NCI-H510A (cell line): ENCODE measurements at regions not wholly inside any gene's neighbourhood (a gene's known extent, or its start where the extent isn't known, plus 50 kb on each side); places are given as distances from the start of the nearest gene placed in this dataset.
"Not testable (repeated sequence)": the region's sequence is repeated elsewhere in the genome, so short reads cannot be mapped to it uniquely, and the experiment has no call there.

Source experiments
- DNase-seq: peaks from one replicate; lab custom pipeline; 2025; lab: John Stamatoyannopoulos, UW

DNA sequence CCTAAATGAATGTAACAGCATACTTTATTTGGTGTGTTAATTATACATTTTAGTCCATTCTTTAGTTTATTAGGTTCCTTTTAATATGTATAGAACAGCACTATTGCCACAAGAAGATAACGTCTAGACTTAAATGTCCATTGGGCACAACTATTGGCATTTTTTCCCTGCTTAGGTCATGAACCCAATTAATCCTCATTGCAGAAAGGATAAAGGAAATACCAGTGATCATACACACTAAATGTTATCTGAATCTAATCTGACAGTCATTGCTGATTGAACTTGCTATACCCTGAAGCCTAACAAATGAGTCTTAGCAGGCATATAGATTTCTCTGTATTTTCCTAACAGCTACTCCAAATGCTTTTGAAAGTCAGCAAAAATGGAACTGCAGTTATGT lies 2250.0 kb upstream of the AGA start:
- DNase-seq, result no peak

DNA sequence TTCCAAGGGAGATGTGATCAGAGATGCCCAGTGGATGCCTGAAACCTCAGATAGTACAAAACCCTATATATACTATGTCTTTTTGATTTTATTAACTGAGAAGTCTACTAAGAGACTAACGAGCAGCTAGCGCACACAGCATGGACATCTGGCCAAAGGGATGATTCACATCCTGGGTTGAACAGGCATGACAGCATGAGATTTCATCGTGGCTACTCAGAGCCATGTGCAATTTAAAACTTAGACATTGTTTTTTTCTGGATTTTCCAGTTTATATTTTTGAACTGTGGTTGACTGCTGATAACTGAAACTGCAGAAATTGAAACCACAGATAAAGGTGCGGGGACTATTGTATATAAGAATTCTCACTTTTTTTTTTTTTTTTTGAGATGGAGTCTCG lies 2252.9 kb upstream of the AGA start:
- no peak for DNase-seq

DNA sequence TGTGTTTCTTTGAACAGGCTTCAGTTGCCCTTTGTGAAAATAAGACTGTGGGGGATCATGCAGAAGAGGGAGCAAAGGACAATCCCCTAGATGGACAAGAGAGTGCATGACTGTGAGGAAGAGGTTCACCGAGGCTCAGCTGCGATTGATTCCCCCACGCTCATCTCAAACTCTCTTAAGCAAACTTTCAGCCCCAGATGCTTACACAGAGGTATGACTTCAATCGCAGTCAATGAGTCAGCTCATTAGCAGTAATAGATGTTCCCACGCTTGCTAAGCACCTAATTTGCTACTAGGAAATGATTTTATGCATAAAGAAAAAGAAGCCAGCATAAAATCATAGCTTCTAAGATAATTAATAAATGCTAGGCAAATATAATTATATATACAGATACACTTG lies 2256.1 kb upstream of the AGA start:
- DNase-seq, result no peak

DNA sequence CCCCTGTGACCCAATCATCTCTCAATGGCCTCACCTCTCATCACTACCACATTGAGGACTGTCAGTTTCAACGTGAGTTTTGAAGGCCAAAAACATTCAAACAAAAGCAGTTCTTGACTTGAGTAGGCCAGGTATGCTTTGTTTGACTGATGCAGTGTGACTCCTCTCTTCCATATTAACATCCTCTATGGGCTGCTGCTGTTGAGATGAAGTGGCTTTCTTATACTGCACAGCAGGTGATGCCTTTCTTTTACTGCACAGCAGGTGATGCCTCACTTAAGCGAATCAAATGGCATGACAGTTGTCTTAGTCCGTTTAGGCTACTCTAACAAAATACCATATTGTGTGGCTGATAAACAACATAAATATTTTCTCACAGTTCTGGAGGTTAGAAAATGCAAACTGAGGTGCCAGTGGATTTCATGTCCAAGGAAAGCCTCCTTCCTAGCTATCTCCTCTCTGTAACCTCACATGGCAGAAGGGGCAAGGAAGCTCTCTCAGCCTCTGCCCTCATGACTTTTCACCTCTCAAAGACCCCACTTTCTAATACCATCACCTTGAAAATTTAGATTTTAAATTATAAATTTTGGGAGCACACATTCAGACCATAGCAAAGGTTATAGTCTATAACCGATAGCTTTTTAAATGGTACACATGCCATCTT lies 2267.9 kb upstream of the AGA start:
- DNase-seq, result peak; percentile 35

DNA sequence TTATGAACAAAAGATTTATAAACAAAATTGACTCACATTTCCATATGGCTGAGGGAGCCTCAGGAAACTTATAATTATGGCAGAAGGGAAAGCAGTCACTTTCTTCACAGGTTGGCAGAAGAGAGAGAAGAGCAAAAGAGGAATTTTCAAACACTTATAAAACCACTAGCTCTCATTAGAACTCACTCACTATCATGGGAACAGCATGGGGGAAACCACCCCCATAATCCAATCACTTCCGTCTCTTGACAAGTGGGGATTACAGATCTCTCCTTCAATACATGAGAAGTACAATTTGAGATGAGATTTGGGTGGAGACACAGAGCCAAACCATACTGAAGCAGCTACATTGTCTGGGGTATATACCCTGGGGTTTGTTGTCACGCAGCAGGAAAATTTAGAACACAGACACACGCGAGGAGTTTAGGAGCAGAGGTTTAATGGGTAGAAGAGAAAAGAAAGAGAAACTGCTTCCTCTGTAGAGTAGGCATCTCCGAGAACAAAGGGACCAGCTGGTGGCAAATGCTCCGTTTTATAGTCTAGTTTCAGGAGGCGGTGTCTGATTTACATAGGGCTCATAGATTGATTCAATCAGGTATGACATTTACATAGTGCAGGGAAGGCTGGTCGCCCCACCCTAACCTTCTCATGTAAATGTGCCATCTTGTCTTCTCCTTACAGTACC lies 2277.7 kb upstream of the AGA start:
- no peak for DNase-seq

DNA sequence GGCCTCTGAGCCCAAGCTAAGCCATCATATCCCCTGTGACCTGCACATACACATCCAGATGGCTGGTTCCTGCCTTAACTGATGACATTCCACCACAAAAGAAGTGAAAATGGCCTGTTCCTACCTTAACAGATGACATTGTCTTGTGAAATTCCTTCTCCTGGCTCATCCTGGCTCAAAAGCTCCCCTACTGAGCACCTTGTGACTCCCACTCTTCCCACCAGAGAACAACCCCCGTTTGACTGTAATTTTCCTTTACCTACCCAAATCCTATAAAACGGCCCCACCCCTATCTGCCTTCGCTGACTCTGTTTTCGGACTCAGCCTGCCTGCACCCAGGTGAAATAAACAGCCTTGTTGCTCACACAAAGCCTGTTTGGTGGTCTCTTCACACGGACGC lies 2284.3 kb upstream of the AGA start:
- not testable (repeated sequence) for DNase-seq

DNA sequence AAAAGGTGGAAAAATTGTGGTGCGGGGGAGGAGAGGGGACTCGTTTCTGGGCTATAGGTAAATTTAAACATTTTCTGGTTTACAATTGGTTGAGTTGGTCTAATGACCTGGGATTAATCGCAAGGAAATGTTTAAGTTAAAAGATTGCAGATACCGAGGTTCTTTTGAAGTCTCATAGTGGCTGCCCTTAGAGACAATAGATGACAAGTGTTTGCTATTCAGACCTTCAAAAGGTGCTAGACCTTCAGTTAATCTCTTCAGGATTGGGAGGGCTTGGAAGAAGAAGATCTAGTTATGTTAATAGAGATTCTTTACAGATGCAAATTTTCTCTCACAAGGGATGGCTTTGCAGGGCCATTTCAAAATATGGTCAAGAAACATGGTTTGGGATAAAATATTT lies 2286.1 kb upstream of the AGA start:
- DNase-seq, result no peak

DNA sequence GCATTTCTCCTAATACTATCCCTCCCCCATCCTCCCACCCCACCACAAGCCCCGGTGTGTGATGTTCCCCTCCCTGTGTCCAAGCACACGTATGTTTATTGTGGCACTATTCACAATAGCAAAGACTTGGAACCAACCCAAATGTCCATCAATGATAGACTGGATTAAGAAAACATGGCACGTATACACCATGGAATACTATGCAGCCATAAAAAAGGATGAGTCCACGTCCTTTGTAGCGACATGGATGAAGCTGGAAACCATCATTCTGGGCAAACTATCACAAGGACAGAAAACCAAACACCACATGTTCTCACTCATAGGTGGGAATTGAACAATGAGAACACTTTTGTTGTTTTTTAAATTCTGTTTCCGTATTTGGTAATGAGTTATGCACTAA lies 2294.6 kb upstream of the AGA start:
- not testable (repeated sequence) for DNase-seq

DNA sequence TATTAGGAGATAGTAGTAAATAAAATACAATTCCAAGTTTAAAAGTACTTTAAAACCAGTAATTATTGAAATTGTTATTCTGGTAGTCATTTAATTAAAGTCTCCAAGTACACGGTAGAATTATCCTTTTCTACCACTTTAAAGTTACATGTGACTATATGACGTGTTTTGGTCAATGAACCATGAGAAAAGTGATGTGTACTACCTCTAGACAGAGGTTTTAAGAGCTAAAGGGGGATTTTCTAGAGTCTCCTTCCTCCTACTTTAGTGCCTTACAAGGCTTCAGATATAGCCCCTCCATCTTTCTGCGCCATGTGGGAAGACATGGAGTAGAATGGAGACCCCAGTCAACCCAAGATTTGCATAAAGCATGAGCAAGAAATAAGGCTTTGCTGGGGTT lies 2296.6 kb upstream of the AGA start:
- no peak for DNase-seq

DNA sequence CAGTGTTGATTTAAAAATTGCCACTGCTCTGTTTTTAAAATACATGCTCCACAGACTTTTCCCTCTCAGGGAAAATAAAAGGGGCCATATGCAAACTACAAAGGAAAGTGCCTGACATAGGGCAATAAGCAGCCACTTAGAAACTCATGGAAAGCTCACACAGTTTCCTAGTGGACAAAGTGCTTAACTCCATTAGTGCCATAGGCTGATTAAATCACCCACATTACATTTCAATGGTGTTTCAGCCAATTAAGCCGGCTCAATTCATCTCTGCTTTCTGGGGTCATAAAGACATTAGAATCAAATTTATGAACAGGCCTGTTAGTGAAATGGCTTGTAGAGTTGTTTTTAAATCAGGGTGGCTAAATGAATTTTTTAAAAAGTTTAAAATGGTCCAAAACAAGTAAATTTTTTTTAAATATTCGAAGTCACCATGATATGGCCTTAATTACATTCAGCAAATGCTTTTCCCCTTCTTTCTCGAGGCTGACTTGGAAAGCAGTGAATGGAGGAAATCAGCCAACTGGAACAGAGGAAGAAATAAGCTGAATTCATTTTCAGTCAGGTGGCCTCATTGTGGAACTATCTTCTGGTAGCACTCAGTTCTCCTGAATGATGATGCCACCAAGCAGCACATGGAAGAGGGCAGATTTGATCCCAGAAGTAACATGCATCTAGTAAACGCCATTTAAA lies 2305.1 kb upstream of the AGA start:
- no peak for DNase-seq

DNA sequence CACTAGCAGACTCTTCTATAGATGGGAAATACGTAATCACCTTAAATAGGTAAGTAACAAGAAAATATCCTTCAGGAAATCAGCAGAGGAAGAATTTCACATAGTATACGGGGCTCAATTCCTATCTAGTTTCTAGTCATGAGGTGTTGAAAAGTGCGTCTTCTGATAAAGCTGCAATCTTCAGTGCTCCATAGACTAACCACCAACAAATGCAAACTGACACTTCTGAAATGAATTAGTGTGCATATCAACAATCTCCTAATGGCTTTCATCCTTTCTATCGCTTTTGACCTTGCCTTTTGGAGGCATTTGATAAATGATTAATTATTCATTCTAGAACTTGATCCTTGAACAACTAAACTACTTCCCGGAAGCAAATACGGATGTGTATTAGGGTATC lies 2306.6 kb upstream of the AGA start:
- DNase-seq, result no peak

DNA sequence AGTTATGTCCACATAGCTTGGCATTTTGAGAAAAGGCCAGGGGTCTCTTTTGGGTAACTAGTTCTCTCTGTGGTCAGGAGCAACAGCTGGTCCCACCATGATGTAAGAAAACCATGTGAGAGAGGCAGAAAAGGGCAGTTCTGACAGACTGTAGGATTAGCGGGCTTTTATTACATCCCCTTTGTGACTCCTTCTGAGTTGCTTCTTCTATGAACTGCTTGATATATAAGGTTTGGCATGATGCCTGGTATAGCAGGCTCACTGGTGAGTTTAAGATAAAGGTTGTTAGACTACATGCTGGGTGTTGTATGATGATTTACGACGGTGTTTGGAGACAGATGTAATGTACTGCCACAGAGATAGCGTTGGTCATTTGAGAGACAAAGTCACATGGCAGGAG lies 2308.1 kb upstream of the AGA start:
- DNase-seq, result peak; percentile 5

DNA sequence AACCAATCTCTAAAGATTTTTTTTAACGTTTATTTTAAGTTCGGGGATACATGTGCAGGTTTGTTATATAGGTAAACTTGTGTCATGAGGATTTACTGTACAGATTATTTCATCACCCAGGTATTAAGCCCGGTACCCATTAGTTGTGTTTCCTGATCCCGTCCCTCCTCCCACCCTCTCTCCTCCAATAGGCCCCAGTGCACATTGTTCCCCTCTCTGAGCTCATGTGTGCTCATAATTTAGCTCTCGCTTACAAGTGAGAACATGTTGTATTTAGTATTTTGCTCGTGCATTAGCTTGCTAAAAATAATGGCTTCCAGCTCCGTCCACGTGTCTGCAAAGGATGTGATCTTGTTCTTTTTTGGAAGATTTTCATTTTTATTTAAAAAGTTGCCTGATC lies 2309.4 kb upstream of the AGA start:
- DNase-seq, result no peak

DNA sequence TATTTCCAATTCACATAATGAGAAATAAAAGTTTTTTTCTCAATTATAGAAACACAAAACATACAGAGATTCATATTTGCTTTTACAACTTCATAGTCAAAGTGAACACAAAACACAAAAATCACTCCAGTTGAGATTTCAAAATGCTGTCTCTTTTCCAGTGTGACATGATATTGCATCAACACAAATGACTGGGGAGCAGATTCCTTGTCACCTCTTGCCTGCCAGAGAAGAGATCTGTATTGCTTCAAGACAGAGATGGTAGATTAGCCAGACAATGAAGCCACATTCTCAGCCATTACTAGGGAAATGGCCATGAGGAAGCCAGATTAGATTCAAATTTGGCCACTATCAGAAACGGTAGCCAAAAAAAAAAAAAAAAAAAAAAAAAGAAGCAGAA lies 2313.1 kb upstream of the AGA start:
- DNase-seq, result no peak

DNA sequence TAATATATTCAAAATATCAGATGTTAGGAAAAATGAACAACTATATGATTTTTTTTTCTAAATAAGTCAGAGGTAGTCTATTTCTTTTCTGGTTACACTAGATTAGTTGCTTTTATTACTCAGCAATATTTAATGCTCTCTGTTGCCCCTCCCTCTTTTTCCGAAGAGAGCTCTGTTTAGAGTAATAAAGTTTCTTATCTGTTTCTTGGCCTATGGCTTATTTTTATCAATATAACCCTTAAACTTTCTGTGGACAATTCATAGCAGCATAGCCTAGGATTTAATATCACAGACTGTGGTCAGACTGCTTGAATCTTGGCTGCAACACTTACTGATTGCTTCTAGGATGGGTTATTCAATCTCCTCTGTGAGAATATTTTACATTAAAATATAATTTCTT lies 2315.4 kb upstream of the AGA start:
- DNase-seq, result no peak

DNA sequence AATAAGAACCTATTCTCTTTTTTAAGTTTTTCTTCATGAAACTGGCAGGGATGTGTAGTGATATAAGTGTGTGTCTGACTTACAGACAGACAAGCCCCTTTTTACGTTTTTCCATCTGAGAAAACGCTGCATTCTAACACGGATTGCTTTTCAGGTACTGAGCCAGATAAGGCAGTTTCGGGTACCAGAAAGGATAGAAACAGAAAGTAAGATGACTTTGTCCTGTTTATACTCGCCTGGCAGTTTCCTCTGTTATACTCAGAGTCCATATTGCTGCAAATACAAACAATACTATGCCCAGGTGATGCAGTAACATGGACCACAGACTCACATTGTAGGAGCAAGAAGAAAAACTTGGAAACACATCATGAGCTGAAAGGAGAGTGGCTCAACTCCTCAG lies 2320.6 kb upstream of the AGA start:
- no peak for DNase-seq

DNA sequence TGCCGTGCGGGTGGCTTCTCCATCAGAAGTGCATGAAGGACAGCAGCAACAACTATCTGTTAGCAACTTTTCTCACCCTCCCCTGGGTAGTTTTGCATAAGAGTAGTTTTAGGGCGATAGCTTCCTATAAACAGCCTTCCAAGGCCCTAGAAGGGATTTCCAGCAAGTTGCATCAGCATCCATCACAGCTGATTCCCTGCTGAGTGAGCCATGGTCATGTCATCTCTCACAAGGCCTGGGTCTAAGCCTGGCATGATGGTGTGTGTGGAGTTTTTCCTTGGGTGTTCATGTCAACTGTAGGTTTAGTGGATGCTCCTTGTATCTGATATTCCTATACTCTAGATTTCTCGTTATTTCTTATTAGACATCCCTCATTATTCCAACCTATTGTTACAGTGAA lies 2324.7 kb upstream of the AGA start:
- no peak for DNase-seq

DNA sequence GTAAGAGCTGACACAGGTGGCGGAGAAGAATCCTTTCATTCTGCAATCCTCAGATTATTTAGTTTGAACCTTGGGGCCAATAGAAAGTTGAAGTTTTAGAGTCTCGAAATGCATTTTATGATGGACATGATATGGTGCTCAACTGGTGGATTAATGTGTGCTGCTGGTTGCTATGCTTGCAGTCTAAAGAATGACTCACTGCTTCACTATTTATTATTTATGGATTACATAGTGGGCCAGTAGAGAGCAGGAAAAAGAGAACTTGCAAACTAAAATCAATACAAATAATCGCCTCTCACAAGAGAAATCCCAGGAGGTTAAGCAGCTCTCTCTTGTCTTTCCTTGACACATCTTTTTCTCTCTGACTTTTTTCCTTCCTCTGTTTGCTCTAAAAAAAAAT lies 2326.8 kb upstream of the AGA start:
- DNase-seq, result no peak

DNA sequence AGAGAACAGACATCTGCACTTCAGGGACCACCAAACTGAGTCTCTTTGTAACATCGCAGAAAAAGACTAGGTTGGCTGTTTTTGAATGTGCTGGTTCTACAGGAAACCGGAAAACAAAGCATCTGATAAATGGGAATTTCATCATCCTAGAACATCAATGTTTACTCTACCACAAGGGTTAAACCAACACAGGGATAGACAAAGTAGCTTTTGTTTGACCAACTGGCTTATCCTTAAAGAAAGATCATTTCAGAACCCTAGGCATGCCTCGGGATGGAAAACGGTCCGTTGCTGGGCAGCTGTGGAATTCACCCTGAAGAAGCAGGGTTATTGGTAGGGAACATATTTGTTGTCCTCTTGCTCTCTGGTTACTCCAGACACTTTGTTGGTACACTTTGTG lies 2355.5 kb upstream of the AGA start:
- DNase-seq, result no peak

DNA sequence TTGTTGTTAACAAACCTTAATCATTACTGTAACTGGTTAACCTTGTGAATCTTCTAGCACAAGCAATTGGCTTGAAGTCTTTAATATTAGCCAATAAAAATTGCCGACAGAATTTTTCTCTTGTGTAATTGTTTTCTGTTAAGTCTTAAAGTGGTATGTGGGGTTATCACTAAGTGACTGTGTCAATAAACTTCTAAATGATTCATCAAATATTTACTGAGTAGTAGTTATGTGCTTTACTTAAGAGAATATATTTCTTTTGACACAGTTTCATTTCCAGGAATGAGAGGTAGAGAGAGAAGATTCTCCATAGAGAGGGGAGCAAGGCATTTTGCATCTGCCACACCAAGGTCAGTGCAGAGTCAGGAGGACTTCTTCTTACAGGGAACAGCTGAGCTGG lies 2361.6 kb upstream of the AGA start:
- no peak for DNase-seq

DNA sequence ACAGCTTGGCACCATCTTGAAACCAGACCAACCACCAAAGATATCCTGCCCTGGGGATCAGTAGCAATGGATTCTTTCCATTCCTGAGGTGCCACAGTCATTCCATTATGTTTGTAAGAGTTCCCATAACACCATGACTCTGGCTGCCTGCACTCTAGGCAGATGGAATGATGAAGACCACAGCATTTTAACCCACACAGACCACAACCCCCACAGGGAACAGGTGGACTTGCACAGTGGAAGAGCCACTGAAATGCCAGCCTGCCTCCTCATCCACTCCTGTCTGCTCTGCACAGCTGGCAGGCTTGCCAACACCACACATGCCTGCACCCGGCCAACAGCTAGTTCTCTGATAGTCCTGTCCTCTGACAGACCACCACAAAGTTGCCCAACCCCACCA lies 2362.2 kb upstream of the AGA start:
- DNase-seq, result no peak

DNA sequence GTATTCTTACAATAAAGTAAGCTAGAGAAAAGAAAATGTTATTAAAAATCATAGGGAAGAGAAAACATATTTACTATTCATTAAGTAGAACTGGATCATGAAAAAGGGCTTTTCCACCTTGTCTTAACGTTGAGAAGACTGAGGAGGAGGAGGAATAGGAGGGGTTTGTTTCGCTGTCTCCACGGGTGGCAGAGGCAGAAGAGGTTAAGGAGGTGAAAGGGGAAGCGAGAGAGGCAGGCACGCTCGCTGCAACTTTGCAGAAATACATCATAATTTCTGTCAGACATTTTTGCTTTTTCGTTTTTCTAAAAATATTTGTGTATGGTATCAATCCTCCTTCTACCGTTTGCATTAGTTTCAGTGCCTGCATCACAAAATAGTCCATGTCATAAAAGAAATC lies 2375.1 kb upstream of the AGA start:
- no peak for DNase-seq

DNA sequence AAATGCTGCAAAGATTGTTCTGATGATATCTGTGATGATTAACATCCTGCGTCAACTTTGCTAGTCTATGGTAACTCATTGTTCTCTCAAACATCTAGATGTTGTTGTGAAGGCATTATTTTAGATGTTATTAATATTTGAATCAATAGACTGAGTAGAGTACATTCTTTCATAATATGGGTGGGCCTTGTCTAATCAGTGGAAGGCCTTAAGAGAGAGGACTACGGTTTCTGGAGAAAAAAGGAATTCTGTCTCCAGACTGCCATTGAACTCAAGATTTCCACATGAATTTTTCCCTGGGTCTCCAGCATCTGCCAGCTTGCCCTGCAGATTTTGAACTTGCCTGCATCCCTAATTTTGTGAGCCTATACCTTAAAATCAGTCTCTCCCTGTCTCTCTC lies 2381.1 kb upstream of the AGA start:
- DNase-seq, result no peak

DNA sequence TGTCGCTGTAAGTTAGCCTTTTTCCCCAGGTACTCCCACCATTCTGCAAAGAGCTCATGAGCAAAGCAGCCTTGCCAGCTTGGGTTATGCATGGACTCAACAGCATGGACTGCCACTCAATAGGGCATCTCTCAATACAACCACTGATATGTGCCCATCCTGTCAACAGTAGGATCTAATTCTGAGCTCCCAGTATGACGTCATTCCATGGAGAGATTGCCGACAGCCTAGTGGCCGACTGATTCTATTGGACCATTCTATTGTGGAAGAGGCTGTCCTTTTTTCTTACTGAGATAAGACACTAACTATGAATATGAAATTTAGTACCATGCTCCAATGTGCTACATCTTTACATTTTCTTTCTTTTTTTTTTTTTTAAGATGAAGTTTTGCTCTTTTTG lies 2389.0 kb upstream of the AGA start:
- no peak for DNase-seq
